Uterus (tissue), 3 donors: ENCODE measurements at regions not wholly inside any gene's neighbourhood (a gene's known extent, or its start where the extent isn't known, plus 50 kb on each side); places are given as distances from the start of the nearest gene placed in this dataset.

ENCODE experiments used
- DNase-seq, 2 donors: peaks; one replicate each; pipeline ENCODE4 v3.0.0-alpha.2; 2019 to 2020
- H3K27ac ChIP-seq, 2 donors: fragments of 200-600 bp; sonication (generic); 1 replicate in 1 of 2; 2 replicates in 1 of 2; pipeline ENCODE4 v1.5.1; 2016 to 2018
- H3K27me3 ChIP-seq, 2 donors: fragments of 200-600 bp; sonication (generic); one replicate each; pipeline ENCODE4 v1.5.1; 2018 to 2019; ENCODE audit warnings: control low read depth in 1 of 2
- H3K36me3 ChIP-seq, 2 donors: fragments of 200-600 bp; sonication (generic); one replicate each; pipeline ENCODE4 v1.5.1; 2019; ENCODE audit warnings: control low read depth in 1 of 2
- H3K4me1 ChIP-seq, 2 donors: fragments of 200-600 bp; sonication (generic); one replicate each; pipeline ENCODE4 v1.5.1; 2018 to 2019; ENCODE audit warnings: control low read depth in 1 of 2
- H3K4me3 ChIP-seq, 2 donors: fragments of 200-600 bp; sonication (generic); 1 replicate in 1 of 2; 2 replicates in 1 of 2; pipeline ENCODE4 v1.5.1; 2018 to 2019; ENCODE audit warnings: mild to moderate bottlenecking in 1 of 2
- H3K9me3 ChIP-seq, 2 donors: fragments of 200-600 bp; sonication (generic); one replicate each; pipeline ENCODE4 v1.5.1; 2019; ENCODE audit warnings: control low read depth in 1 of 2
- CTCF ChIP-seq, 4 experiments: fragments of 200-600 bp in 2 of 4; fragments of 450-650 bp in 2 of 4; sonication (generic) in 2 of 4; IDR thresholded peaks; one replicate each; pipeline ENCODE4 v1.5.1; 2016 to 2019; ENCODE audit warnings: antibody characterized with exemption in 4 of 4, mild to moderate bottlenecking in 2 of 4, moderate library complexity in 1 of 4
- POLR2A ChIP-seq, 2 donors: fragments of 450-650 bp; IDR thresholded peaks; one replicate each; pipeline ENCODE4 v1.6.1; 2016; ENCODE audit warnings: antibody characterized with exemption in 2 of 2, mild to moderate bottlenecking in 1 of 2, moderate library complexity in 1 of 2
- intact Hi-C: fragments of 100-400 bp; cut with DNase I; formaldehyde crosslinking; loops from one replicate; pipeline ENCODE4 v1.15.1; 2023; ENCODE audit warnings: low total_unique reads
- donor health status: DM: yes; HTN: yes; CAD: no.

DNA sequence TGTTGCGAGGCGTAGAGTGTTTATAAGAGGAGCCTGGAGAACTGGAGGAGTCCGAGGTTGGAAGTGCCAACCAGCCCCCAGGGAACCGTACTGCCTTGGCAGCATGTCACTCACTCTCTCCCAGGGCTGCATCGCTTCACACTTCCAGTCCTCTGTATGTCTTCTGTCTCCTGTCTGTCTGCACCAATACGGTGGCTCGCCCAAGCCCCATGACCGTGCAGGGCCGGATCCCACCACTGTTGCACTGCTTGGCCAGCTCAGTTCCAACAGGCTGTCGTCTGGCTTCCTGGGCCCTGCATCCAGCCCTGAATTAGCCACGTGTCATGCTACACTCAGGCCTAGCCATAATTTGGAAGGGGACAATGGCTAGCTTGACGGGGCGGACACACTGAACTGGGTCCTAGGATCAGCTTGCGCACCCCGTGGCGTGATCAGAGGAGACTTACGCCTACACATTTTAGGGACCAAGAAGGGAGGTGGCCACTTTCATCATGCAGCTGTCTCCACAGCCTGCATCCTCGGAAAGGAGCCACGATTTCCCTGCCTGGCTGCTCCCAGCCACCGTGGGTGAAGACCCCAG is 147.1 kb downstream of the URI1 start:
- TF ChIP-seq CTCF (IDR thresholded peaks at IDR 0.05) (no peak), POLR2A (IDR thresholded peaks at IDR 0.05) (no peak)
- Histone ChIP-seq H3K36me3 (no peaks in the 10 kb centered on the region), H3K4me1 (no peaks in the 10 kb centered on the region), H3K9me3 (no peaks in the 10 kb centered on the region), H3K27ac (no peak overlapping the region), H3K4me3 (no peak overlapping the region), H3K27me3 (no peaks in the 10 kb centered on the region)
- intact Hi-C loops = no loop called here
- DNase-seq = no peak

GRCh38 chr19:30090476-30090875 is 148.4 kb downstream of the URI1 start:
- Histone ChIP-seq H3K9me3 (no peaks in the 10 kb centered on the region), H3K36me3 (no peaks in the 10 kb centered on the region), H3K4me1 (no peaks in the 10 kb centered on the region), H3K27ac (no peak overlapping the region), H3K27me3 (no peaks in the 10 kb centered on the region), H3K4me3 (no peak overlapping the region)
- TF ChIP-seq POLR2A (IDR thresholded peaks at IDR 0.05) (no peak), CTCF (IDR thresholded peaks at IDR 0.05) (no peak)
- DNase-seq = no peak
- intact Hi-C loops = no loop called here

- no peaks in the 10 kb centered on the region for H3K9me3 ChIP-seq
- no peaks in the 10 kb centered on the region for H3K36me3 ChIP-seq
- no peaks in the 10 kb centered on the region for H3K27me3 ChIP-seq
- intact Hi-C loops = no loop called here
- TF ChIP-seq CTCF (IDR thresholded peaks at IDR 0.05) (no peak), POLR2A (IDR thresholded peaks at IDR 0.05) (no peak)
- DNase-seq = no peak
- no peaks in the 10 kb centered on the region for H3K4me1 ChIP-seq
- no peak overlapping the region for H3K4me3 ChIP-seq
- H3K27ac ChIP-seq = no peak overlapping the region
Measured at GRCh38 chr19:30090963-30091362, 148.9 kb downstream of the URI1 start.

DNA sequence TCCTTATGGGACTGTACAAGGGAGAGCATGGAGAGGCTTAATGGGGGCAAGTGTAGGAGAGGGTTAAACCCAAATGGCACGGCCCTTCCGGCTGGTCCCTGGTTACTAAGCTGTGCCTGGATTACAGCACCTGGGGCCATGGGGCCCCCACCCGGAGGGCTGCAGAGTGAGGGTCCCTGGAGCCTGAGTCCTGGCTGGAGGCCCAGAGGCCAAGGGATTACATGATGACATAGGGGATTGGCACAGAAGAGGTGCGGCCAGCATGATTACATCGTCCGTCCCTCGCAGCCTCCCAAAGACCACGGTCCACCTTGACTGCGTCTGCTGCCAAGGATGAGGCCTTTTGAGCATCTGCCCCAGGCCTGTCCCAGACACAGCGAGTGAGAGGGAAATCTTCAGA is 149.4 kb downstream of the URI1 start:
- no peak overlapping the region for H3K4me3 ChIP-seq
- intact Hi-C loops = no loop called here
- no peak for TF ChIP-seq POLR2A (IDR thresholded peaks at IDR 0.05)
- no peaks in the 10 kb centered on the region for H3K27me3 ChIP-seq
- no peak overlapping the region for H3K27ac ChIP-seq
- no peaks in the 10 kb centered on the region for H3K36me3 ChIP-seq
- DNase-seq = no peak
- H3K9me3 ChIP-seq = no peaks in the 10 kb centered on the region
- no peaks in the 10 kb centered on the region for H3K4me1 ChIP-seq

GRCh38 chr19:30091856-30092255 is 149.8 kb downstream of the URI1 start:
- no peaks in the 10 kb centered on the region for H3K27me3 ChIP-seq
- H3K9me3 ChIP-seq = no peaks in the 10 kb centered on the region
- no peak for DNase-seq
- no peak overlapping the region for H3K27ac ChIP-seq
- no peak for TF ChIP-seq CTCF (IDR thresholded peaks at IDR 0.05)
- no peak for TF ChIP-seq POLR2A (IDR thresholded peaks at IDR 0.05)
- intact Hi-C loops = no loop called here
- no peaks in the 10 kb centered on the region for H3K36me3 ChIP-seq
- no peak overlapping the region for H3K4me3 ChIP-seq
- H3K4me1 ChIP-seq = no peaks in the 10 kb centered on the region
